Stimulated activated CD4-positive, alpha-beta T cell treated with anti-CD3 and anti-CD28 coated beads, TNF-alpha, amount 100 ng/mL, for 48 hours (primary cell): ENCODE measurements at regions not wholly inside any gene's neighbourhood (a gene's known extent, or its start where the extent isn't known, plus 50 kb on each side); places are given as distances from the start of the nearest gene placed in this dataset.
"Not testable (repeated sequence)": the region's sequence is repeated elsewhere in the genome, so short reads cannot be mapped to it uniquely, and the experiment has no call there.

Experiments
- DNase-seq, 3 donors: peaks; one replicate each; pipeline ENCODE4 v3.0.0-alpha.2; 2020; ENCODE audit warnings: low read depth in 3 of 3

DNA sequence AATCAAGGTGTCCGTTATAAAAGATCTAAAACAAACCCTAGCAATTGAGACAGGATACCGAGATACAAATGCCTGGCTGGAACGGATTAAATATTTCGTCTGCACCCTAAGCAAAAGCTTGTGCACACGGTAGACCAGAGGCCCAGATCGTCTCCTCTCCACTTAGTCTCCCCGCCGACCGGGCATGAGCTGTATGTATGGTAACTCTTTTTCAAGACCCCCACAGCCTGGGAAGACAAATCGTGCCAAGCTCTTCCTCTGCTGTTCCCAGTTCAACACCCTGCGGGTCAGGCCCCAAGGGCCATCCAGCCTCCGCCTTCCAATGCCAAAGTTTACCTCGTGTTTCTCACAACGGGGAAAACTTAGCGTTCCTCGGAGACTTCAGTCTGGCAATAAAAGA, 285.7 kb upstream of the GALNT17 start:
- no peak for DNase-seq

DNA sequence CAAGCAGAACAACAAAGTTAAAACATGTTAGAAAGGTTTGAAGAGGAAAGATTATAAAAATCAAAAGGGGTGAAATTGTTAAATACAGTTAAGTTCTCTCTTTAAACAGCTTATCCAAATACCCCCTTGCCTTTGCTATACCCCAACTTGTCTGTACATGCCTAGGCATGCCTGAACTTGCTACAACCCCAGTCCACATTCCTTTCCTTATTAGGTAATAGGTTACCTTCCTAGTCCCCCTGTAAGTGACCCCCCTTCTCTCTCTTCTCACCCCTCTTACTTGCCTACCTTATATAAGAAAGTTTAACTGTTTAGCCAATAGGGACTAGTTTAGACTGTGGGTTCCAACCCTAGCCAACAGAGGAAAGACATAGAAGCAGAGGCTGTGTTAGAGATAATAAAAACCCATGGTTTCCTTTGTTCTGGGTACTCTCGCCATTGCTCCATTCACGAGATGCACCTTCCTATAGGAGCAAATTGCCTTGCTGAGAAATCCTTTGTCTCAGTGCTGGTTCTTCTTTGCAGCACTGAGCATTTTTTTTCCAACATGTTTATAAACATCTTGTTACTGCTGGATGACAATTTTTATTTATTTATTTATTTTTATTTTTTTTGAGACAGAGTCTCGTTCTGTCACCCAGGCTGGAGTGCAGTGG, 282.2 kb upstream of the GALNT17 start:
- DNase-seq = no peak

DNA sequence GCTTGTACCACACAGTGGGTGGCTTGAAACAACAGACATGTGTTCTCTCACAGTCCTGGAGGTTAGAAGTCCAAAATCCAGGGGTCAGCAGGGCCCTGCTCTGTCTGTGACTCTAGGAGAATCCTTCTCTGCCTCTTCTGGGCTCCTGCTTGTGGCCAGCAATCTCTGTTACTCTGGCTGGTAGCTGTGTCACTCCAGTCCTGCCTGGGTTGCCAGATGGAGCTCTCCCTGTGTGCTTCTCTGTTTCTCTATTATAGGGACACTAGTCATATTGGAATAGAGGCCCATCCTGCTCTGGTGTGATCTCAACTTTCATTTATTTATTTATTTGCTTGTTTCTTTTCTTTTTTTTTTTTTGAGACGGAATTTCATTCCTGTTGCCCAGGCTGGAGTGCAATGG, 276.6 kb upstream of the GALNT17 start:
- DNase-seq = no peak

DNA sequence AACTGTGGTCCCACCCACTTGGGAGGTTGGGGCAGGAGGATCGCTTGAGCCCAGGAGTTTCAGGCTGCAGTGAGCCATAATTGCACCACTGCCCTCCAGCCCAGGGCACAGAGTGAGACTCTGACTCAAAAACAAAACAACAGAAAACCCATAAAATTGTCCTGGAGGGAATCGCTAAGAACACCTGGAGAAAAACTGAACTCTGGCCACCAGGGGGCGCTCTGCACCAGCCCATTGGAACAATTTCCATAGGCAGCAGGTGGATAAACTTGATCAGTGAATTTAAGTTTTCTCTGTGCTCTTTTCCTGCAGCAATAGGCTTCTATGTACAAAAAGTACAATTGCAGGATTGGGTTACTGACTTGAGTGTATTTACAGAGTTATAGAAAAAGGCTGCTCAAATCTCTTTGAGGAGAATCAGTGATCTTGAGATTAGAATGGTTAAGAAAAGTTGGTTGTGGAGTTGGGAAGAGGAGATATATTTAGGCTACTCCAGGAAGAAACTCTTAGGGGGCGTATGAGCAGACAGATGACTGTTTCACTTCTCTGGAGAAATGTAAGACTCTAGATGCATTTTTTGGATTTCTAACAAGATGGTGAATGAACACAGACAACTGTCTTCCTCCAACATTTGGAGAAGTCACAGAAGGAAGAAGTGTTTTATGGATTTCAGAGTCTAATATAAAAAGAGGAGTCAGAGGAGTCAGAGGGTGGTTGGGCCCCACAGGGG, 274.9 kb upstream of the GALNT17 start:
- DNase-seq = peak; percentile 17 to 56 (median 39)

DNA sequence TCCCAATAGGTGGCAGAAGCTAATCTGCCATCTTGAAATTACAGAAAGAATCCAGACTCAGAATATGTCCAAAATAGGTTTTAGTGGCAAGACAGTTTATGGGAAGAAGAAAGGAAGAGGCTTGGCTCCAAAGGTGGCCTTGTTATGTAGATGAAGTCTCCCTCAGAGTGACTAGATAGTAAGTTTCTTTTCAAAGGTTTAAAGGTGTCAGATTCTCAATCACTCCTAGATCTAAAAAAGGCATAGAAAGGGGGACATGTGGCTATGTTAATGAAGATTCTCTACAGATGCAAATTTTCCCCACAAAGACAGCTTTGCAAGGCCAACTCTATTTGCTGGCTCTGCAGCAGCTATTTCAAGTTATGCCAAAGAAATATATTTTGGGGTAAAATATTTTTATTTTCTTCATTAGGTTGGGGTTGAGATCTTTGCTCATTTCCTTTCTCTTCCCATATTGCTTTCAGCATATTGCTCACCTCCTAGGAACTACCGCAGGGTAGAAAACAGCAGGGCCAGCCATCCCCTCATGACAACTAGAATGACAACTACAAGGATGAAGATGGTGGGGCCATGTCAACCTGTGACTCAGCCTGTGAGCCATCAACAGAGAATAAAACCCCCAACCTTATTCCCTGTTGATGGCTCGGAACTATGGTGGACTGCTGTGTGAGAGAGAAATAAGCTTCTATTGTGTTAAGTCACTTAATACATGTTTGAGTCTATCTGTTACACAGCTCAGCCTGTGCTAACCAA, 274.0 kb upstream of the GALNT17 start:
- no peak for DNase-seq

DNA sequence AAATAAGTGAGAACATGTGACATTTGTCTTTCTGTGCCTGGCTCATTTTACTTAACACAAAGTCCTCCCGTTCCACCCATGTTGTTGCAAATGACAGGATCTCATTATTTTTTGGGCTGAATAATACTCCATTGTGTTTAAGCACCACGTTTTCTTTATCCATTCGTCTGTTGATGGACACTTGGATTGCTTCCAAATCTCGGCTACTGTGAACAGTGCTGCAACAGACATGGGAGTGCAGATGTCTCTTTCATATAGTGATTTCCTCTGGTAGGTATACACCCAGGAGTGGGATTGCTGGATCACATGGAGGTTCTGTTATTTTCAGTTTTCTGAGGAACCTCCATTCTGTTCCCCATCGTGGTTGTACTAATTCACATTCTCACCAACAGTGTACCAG, 264.4 kb upstream of the GALNT17 start:
- no peak for DNase-seq

DNA sequence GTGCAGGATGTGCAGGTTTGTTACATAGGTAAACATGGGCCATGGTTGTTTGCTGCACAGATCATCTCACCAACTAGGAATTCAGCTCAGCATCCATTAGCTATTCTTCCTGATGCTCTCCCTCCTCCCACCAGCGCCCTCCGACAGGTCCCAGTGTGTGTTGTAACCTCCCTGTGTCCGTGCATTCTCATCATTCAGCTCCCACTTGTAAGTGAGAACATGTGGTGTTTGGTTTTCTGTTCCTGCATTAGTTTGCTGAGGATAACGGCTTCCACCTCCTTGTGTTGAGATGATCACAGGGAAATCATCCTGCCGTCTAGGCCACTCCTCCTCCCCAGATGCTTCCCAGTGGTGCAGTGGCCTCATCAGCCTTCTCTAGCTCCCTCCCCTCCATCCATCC, 261.6 kb upstream of the GALNT17 start:
- no peak for DNase-seq

DNA sequence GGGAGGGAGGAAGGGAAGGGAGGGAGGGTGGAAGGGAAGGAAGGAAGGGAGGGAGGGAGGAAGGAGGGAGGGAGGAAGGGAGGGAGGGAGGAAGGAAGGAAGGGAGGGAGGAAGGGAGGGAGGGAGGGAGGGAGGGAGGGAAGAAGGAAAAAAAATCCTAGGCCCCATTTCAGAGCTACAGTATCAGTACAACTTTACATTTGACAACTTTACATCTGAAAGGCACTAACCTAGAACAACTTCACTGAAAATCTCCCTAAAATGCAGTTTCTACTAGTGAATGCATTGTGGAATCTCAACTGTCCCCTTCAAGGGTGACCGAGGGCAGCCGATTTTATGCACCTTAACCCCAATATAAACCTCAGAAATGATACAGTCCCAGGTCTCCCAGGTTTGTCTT, 259.8 kb upstream of the GALNT17 start:
- DNase-seq = no peak

DNA sequence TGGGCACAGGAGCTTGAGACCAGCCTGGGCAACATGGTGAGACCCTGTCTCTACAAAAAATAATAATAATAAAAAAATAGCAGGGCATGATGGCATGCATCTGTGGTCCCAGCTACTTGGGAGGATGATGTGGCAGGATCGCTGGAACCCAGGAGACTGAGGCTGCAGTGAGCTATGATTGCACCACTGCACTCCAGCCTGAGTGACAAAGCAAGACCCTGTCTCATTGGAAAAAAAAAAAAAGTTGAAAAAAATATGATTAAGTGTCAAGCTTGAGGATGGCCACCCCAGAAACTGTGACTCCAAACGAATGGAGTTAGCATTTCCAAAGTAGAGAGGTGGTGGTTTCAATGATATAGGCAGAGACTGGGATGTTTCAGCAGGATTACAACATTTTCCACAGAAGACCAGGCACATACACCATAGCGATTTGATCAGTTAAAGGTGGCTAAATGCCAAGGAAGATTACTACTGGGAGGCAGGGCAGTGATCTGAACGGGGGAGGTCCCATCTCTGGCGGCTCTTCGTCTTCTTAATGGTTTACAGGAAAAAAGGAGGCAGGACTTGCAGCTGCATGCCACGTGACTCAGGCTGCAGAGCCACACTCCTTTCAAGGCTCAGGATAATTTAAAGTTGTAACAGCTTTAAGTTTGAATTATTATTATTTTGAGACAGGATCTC, 250.6 kb upstream of the GALNT17 start:
- DNase-seq = no peak

DNA sequence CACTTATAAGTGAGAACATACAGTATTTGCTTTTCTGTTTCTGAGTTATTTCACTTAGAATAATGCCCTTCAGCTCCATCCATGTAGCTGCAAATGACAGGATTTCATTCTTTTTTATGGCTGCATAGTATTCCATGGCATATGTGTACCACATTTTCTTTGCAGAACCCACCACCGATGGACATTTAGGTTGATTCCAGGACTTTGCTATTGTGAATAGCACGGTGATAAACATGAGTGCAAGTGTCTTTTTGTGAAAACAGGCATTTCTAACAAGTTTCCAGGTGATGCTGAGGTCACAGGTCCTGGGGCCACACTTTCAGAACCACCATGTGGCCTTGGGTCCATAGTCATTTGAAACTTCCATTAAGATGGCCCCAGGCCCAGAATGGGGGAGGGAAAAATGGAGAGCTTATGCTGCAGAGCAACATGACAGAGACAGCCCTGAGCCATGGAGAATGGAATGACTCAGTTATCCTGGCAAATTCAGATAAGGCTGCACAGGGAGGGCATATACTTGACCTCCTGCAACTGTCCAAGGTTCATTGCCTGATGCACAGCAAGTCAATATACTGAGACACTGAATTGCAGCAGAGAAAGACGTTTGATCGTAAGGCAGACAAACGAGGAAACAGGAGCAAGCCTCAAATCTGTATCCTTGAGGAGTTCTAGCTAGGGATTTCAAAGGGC, 248.0 kb upstream of the GALNT17 start:
- DNase-seq = no peak

DNA sequence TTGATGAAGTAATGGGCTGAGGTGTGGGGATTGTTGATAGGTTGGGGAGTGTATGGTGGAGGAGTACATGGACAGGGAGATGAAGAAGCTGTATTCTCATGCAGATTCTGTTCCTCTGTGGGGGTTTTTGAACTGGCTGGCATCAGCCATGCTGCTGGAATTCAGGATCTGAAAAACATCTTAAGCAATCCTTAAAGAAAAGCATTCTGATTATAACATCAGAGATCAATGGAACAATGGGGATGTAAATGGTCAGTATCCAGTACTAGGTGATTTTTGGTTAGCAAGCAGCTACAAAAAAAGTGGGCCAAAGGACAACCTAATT, 247.5 kb upstream of the GALNT17 start:
- no peak for DNase-seq

DNA sequence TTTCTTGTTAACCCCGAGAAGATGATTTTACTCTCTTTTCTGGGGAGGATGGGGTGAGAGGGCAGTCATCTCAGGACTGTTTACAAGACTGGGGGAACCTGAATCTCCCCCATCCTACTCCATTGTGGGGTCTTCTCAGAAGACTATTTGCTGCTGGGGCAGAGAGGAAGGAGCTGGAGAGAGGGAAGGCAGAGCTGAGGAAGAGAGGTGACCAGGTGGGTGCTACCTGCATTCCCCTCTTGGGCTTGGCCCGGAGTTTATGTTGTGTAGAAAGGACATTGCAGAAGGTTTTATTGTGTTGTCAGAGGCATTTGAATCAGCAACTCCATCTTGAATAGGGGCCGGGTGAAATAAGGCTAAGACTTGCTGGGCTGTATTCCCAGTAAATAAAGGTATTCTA, 247.1 kb upstream of the GALNT17 start:
- no peak for DNase-seq

DNA sequence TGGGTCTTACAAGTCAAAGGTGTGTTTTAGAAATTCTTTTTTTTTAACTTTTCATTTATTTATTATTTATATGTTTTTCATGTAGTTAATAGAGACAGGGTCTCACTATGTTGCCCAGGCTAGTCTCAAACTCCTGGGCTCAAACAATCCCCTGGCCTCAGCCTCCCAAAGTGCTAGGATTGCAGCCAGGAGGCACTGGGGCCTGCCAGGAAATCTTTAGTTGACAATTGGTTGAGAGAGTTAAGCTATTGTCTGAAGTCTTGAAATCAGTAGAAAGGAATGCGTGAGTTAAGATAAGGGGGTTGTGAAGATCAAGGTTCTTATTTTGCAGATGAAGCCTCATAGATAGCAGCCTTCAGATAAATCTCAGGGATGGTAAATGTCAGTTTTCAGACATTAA, 245.4 kb upstream of the GALNT17 start:
- no peak for DNase-seq

DNA sequence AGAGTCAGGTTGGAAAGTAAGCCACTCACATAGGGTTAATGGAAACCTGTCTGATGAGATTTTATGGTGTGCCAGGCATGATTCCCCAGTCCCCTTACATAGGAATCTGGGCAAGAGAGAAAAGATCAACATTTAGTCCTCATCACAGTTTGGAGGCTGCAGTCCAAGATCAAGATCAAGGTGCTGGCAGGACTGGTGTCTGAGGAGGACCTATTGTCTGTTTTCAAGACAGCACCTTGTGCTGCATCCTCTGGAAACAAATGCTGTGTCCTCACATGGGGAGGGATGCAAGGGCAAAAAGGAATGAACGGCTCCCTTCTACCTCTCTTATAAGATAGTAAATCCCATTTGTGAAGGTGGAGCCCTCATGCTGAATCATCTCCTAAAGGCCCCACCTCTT, 244.8 kb upstream of the GALNT17 start:
- no peak for DNase-seq

DNA sequence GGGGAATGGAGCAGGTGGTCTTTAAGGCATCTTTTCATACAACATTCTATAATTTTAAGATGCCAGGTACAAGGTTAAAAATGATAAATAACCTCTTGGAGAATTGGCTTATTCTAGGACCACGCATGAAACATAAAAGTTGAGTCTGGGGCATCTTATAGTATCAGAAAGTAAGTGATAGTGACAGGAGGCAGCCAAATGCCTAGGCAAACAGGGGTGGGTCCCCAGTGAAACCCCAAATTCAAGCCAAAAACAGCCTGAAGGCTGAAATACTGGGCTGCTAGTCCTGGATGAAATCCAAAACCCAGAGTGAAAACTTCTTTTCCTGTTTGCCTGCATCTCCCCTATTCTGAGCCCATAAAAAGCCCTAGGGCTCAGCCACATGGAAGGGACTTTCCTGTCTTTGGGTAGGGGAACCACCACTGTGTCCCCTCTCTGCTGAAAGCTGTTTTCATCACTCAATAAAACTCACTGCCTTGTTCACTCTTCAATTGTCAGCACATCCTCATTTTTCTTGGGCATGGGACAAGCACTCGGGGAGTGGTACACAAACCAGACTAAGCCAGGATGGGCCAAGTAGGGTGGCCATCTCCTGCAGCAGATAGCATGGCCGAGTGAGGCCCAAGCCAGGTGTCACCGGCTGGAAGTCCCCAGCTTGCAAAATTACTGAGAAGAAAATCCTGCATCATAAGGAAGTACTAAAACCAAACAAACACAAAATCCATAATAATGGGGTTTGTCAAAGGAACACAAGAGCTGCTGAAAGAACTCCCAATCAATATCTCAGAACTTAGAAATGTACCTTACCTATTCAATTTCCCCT, 241.6 kb upstream of the GALNT17 start:
- no peak for DNase-seq

DNA sequence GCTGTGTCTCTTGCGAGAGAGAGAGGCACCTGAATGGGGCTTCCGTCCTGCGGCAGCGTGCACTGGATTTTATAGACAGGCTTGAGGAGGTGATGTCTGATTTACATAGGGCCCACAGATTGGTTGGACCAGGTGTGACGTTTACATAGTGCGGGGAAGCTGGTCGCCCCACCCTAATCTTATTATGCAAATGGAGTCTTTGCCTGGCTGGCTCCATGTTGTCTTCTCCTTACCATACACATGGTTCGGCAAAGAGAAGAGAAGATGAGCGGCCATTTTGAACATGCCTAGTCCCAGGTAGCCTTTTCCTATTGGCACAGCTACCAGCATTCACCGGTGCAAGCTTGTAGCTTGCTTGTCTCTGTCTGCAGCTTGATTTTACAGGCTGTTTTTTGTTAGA, 238.5 kb upstream of the GALNT17 start:
- no peak for DNase-seq

DNA sequence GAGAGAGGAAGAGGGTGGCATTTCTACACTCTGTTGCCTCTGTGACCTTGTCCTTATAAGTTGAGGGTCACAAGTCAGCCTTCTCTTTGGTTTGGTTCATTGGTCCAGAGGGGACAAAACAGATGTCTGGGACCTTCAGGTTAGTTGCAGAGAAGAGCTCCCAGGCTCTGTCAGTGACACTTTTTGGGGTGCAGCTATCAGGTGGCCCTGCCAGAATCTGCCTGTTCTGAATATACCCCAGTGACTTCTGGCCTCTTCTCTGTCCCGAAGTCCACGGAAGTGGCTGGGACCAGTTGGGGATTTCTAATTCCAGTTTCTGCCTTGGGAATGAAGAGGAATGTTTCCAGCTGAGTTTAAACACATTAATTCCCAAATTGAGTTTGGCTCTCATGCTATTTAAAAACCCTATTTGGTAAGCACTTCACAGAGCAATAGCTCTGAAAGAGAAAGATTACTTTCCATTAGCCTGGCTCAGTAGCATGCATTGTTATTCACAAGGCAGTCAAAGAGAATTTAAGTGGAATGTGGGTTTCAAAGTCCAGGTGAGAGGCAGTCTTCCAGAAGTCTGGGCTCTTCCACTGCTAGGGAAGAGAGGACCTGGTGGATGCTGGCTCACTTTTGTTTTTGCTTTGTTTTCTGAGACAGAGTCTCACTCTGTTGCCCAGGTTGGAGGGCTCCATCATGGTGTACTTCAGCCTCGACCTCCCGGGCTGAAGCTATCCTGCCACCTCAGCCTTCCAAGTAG, 237.8 kb upstream of the GALNT17 start:
- no peak for DNase-seq

DNA sequence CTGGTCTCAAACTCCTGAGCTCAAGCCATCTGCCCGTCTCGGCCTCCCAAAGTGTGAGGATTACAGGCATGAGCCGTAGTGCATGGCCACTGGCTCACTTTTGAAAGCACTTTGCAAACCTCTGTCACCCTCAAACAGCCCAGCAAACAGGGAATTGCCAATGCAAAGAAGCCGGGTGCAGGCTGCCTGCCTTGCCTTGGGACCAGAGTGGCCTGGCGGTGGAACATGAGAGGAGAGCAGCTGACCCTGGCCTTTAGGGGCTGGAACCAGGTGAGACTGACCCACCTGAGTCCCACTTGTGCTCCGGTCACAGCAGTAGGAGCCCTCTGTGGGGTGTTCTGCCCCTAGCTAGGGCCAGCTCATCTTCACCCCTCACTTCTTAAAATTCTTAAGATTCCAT, 237.1 kb upstream of the GALNT17 start:
- no peak for DNase-seq

DNA sequence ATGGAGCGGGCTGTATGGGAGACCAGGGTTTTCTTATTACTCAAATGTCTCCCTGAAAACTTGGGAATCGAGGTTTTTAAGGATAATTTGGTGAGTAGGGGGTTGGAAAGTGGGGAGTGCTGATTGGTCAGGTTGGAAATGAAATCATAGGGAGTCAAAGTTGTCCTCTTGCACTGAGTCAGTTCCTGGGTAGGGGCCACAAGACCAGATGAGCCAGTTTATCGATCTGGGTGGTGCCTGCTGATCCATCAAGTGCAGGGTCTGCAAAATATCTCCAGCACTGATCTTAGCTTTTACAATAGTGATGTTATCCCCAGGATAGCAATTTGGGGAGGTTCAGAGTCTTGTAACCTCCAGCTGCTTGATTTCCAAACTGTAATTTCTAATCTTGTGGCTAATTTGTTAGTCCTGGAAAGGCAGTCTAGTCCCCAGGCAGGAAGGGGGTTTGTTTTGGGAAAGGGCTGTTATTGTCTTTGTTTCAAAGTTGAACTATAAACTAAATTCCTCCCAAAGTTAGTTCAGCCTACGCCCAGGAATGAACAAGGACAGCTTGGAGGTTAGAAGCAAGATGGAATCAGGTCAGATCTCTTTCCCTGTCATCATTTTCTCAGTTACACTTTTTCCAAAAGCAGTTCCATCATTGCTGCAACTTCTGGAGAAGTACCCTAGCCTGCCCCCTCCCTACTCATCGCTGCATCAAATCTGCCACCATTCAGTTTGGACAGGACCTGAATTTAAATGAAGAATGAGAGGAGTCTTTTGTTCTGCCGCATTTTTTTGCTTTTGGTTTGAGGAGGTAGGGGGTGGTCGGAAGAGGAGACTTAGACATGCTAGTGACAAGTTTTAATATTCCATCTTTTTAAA, 236.4 kb upstream of the GALNT17 start:
- not testable (repeated sequence) for DNase-seq
